Endothelial cell of umbilical vein (primary cell): ENCODE measurements at regions not wholly inside any gene's neighbourhood (a gene's known extent, or its start where the extent isn't known, plus 50 kb on each side); places are given as distances from the start of the nearest gene placed in this dataset.

Source experiments
- EZH2 ChIP-seq: IDR thresholded peaks from 2 replicates; pipeline ENCODE4 v1.6.1; 2012; ENCODE audit warnings: borderline replicate concordance, low read depth, mild to moderate bottlenecking, moderate library complexity, low read length, inconsistent platforms; ENCODE audit not compliant: severe bottlenecking
- MAX ChIP-seq: IDR thresholded peaks from 2 replicates; pipeline ENCODE4 v1.6.1; 2011; ENCODE audit not compliant: insufficient read depth, insufficient read length
- POLR2A ChIP-seq: IDR thresholded peaks from 2 replicates; pipeline ENCODE4 v1.6.1; 2012; ENCODE audit warnings: low read depth, mild to moderate bottlenecking, control low read depth, low read length
- POLR2AphosphoS5 ChIP-seq: IDR thresholded peaks from 2 replicates; pipeline ENCODE4 v1.6.1; 2012; ENCODE audit warnings: low read depth, mild to moderate bottlenecking, control low read depth, low read length, moderate library complexity; ENCODE audit not compliant: insufficient read depth
- TF ChIP-seq, protein P1 (sequence below), 2 donors: IDR thresholded peaks; 1 replicate in 1 of 2; 2 replicates in 1 of 2; pipeline ENCODE4 v1.5.1; 2011; ENCODE audit warnings: low read length in 2 of 2, mild to moderate bottlenecking in 2 of 2, moderate library complexity in 2 of 2, control low read depth in 1 of 2, inconsistent platforms in 1 of 2, low read depth in 1 of 2; ENCODE audit not compliant: insufficient read depth in 1 of 2; ENCODE audit errors: extremely low read depth in 1 of 2

- TF ChIP-seq MAX = no peak
- TF ChIP-seq, protein P1, sequence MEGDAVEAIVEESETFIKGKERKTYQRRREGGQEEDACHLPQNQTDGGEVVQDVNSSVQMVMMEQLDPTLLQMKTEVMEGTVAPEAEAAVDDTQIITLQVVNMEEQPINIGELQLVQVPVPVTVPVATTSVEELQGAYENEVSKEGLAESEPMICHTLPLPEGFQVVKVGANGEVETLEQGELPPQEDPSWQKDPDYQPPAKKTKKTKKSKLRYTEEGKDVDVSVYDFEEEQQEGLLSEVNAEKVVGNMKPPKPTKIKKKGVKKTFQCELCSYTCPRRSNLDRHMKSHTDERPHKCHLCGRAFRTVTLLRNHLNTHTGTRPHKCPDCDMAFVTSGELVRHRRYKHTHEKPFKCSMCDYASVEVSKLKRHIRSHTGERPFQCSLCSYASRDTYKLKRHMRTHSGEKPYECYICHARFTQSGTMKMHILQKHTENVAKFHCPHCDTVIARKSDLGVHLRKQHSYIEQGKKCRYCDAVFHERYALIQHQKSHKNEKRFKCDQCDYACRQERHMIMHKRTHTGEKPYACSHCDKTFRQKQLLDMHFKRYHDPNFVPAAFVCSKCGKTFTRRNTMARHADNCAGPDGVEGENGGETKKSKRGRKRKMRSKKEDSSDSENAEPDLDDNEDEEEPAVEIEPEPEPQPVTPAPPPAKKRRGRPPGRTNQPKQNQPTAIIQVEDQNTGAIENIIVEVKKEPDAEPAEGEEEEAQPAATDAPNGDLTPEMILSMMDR (IDR thresholded peaks at IDR 0.05; ENCODE audit: extremely low read depth in 1 of 2, insufficient read depth in 1 of 2, low read depth in 1 of 2, low read length in 2 of 2) = no peak
- no peak for TF ChIP-seq POLR2AphosphoS5
- no peak for TF ChIP-seq POLR2A
- no peak for TF ChIP-seq EZH2
Observed at GRCh38 chr9:38224941-38225340, 155.9 kb upstream of the SHB start.
